Head of caudate nucleus (tissue), 42 donors: ENCODE measurements at regions not wholly inside any gene's neighbourhood (a gene's known extent, or its start where the extent isn't known, plus 50 kb on each side); places are given as distances from the start of the nearest gene placed in this dataset.

Source experiments
- DNase-seq, 42 donors: peaks; one replicate each; pipeline versions ENCODE4 v3.0.0 to v3.0.0-alpha.2; 2020 to 2021; ENCODE audit warnings: mixed read lengths in 7 of 42
- intact Hi-C: fragments of 100-400 bp; cut with DNase I; formaldehyde crosslinking; loops from one replicate; pipeline ENCODE4 v1.15.0; 2022

- intact Hi-C loops, result no loop called here
- no peak for DNase-seq
These were observed 102.0 kb downstream of the GTPBP8 start for GRCh38 chr3:113092746-113093145.

DNA sequence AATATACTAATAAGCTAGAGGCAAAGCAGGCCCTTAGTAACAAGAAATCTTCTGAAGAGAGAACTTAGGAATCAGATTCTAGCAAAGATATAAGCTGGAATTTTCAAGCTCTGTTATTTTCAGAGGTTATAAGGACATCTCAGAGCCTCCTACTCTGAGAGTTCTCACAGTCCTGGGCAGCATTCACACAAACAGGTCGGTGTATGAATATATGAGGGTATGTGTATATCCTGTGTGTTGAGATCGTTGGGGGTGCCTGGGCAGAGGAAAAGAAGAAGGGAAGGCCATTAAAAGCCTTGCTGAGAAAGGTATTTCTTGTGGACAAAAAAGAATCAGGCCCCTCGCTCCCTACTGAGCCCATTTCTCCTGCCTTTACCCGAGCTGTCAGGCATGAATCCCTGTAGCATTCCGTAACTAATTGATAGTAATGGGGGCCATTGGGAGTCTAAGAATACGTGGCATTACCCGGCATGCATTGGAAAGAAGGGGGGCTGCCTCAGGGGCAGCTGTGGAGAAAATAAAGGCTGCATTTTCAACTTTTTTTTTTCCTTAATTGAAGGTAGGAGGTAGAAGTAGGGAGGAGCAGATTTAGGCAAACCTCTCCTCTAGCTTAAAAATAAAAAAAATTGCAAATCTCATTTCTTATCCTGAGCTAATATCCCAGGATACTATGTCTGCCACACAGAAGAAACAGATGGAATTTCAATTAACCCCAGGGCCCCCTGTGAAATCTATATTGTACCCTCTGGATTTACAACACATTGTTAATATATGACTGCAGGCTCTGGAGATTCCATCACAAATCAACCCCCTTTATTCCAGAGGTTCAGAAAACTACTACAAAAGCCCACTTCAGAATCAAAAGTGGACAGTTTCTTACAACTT, 103.8 kb downstream of the GTPBP8 start:
- intact Hi-C loops, result no loop called here
- DNase-seq, result no peak

GRCh38 chr3:113096188-113096892, 105.6 kb downstream of the GTPBP8 start:
- intact Hi-C loops, result no loop called here
- DNase-seq, result no peak

DNA sequence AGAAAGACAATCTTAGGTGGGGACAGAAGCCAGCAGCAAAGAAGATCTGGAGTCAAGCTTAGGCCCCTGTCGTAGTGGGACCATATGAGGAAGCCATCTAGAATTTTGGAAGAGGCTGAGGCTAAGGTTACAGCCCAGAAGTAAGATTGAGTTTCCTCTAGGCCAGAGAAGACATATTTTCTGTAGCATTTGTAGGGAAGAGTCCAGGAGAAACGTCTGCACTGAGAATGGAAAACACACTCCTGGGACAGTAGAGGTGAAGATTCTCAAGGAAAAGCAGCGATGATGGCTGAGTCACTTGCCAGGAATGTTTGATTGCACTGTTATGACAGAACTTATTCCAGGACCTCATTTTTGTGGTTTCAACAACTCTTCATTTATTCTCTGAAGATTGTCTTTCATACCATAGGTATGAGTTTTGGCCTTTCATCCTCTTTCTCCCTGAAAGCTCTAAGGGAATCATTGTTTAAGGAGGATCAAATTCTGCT, 107.2 kb downstream of the GTPBP8 start:
- intact Hi-C loops, result no loop called here
- DNase-seq, result no peak

- intact Hi-C loops, result no loop called here
- no peak for DNase-seq
These were observed 109.3 kb downstream of the GTPBP8 start for GRCh38 chr3:113100063-113100462.

GRCh38 chr3:113103588-113103987, 107.8 kb upstream of the BOC start:
- DNase-seq, result no peak
- intact Hi-C loops, result no loop called here

- no peak for DNase-seq
- intact Hi-C loops, result no loop called here
These were observed 106.8 kb upstream of the BOC start for GRCh38 chr3:113104357-113105092.

DNA sequence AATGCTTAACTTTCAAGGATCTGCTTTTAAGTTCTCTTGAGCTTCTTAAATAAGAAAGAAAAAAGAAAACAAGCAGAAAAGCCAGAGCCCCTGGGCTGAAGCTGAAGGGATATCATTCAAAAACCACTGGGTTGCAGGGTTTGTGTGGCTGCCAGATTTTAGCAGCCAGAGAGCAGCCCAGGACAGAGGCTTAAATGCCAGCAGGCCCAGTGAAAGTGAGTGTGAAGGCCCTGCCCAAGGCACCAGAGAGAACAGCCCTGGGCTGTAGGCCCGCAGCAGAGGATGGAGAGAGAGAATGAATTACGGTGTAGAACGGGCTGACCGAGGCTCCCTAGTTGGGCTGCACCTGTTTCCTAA, 106.3 kb upstream of the BOC start:
- intact Hi-C loops, result no loop called here
- DNase-seq, result peak in 28 of 42 donors; percentile 4 to 69 (median 36)

GRCh38 chr3:113105966-113106660, 105.2 kb upstream of the BOC start:
- intact Hi-C loops, result no loop called here
- no peak for DNase-seq

DNA sequence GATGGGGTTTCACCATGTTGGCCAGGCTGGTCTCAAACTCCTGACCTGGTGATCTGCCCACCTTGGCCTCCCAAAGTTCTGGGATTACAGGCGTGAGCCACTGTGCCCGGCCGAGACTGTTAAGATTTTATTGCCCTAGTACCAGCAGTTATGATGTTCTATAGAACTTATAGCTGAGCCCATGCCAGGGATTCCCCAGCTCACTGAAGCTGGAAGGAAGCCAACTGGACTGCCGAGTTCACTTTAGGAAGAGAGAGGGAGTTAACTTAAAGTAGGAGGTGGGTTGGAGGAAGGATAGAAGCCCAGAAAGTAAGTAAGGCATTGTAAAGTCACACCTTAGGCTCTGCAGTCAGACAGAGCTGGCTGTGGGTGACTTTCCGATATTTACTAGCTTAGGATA, 101.1 kb upstream of the BOC start:
- DNase-seq, result no peak
- intact Hi-C loops, result no loop called here

DNA sequence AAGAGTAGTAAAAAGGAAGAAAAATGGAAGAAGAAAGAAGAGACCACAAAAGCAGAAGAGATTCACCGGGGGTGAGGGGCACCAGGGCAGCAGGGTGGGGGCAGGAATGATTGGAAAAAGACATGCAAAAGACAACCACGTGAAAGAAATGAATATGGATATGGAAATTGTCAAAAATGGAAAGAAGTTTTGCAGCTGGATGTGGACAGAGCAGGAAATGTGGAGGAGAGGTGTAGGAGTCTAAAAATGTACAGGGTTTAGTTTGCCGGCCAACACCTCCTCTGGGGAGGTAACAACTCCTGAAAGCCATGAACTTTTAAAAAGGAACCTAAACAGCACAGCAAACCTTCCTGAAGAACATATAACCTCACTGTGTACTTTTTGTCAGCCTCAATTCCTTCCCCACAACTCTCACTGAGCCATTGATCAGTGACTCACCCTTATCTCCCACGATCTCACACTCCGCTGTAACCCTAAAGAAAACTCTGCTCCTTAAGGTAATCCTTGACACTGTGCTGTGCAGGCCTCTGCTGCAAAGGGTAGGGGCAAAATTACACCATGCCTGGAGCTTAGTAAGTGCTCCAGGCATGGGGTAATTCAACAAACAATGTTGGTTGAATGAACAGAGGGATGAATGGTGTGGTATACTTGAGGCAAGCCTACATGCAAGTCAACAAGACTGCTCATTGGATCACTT, 100.2 kb upstream of the BOC start:
- DNase-seq, result peak in 4 of 42 donors; percentile 6 to 13 (median 10)
- intact Hi-C loops, result no loop called here

DNA sequence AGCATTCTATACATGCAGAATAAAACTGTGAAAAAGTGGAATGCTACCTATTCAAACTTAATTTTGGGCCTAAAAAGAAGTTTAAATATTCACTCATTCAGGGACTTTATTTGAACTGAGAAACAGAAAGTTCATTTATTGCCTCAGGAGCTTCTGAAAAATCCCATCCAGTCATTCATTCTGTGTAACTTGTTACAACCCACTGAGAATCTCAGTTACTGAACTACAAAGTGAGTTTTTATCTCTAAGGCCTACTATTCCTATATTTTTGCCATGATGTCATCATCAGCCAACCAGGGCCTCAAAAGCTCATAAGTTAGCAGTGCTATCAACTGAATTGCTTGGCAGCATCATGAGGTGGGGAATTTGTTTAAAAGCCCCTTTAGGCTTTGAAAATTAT, 98.0 kb upstream of the BOC start:
- intact Hi-C loops, result no loop called here
- DNase-seq, result no peak

- intact Hi-C loops, result no loop called here
- no peak for DNase-seq
These were observed 93.7 kb upstream of the BOC start for GRCh38 chr3:113117511-113118234.

DNA sequence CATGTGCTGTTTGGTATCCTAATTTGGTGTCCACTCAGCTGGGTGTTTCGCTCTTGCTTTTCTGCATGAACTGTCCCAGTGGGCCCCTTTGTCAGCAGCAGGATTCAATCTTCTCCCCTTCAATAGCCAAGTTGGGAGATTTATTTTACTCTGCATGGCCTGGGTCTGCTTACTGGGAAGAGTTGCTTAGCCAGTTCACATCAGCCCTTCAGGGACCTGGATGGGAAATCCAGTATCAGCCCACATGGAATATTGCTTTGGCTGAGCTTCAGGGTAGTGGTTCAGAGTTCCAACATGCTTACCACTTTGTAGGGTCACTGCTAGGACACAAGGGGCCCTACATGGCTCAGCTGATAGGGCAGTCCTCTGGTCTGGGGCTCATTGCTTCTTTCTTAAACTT, 93.0 kb upstream of the BOC start:
- intact Hi-C loops, result no loop called here
- no peak for DNase-seq

DNA sequence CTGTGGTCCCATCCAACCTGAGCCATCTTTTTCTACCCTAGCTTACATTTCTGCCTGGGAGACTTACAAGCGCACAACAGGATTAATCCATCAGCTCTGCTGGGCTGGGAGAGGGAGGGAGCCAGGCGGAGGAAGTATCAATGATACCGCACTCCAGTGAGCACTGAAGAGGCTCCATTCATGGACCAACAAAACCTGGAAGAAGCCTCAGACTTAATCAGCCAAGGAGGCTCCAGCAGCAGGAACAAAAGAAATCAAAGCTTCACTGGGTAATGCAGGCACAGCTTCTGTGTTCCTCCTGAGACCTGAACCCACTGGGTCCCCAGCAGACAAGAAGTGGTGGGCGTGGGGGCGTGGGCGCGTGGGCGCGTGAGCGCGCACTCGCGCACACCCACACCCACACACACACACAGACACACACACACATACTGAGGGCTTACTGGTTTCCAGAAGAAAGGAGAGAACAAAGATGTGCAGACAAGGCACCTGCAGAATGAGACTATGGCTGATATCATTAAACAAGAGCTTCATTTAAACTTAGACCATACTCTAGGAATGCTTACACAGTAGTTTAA, 87.0 kb upstream of the BOC start:
- intact Hi-C loops, result no loop called here
- peak in 19 of 42 donors; percentile 4 to 57 (median 18) for DNase-seq

- intact Hi-C loops, result no loop called here
- no peak for DNase-seq
These were observed 85.4 kb upstream of the BOC start for GRCh38 chr3:113125951-113126350.

DNA sequence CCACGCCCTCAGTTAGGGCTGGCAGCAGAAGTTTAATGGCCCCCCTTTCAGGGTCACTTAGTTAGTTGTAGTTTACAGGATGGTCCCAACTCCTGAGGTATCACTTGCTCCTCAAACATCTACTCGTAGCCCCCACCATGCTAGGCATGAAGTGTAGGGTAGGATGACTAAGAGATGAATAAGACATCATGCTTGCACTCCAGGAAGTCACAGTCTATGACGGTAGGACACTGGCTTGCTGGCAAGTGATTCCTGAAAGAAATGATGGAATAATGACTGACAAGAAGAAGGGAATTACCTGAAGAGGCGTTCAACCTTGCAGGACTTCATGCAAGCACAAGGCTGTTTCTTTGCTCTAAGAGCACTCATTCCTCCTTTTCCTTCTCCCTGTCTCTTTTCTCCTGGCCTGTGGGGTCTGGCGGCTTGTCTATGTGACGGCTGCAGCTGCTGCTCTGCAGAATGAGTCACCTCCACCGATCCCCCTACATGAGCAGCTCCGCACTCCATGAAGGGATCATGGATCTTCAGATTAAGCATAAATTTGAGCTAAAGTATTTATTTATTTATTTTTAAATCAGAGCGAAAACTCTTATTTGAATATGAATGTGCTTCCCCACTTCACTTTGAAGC, 82.9 kb upstream of the BOC start:
- no peak for DNase-seq
- intact Hi-C loops, result no loop called here
